ENCODE measurements at regions not wholly inside any gene's neighbourhood (a gene's known extent, or its start where the extent isn't known, plus 50 kb on each side); places are given as distances from the start of the nearest gene placed in this dataset.

DNA sequence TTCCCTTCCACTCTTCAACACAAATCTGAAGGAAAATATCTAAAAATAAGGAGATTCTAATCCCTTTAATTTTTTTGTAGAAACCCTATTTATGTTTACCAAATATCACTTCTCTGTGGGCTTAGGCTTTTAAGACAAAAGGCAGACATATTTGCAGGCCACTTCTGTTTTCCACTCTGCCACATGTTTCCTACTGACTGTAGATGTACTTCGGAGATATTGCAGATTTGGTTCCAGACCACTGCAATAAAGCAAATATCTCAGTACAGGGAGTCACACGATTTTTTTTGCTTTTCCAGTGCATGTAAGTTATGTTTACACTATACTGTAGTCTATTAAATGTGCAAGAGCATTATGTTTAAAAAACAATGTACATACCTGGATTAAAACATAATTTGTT lies 219.0 kb downstream of the SREK1 start:
- TF ChIP-seq, protein P1, sequence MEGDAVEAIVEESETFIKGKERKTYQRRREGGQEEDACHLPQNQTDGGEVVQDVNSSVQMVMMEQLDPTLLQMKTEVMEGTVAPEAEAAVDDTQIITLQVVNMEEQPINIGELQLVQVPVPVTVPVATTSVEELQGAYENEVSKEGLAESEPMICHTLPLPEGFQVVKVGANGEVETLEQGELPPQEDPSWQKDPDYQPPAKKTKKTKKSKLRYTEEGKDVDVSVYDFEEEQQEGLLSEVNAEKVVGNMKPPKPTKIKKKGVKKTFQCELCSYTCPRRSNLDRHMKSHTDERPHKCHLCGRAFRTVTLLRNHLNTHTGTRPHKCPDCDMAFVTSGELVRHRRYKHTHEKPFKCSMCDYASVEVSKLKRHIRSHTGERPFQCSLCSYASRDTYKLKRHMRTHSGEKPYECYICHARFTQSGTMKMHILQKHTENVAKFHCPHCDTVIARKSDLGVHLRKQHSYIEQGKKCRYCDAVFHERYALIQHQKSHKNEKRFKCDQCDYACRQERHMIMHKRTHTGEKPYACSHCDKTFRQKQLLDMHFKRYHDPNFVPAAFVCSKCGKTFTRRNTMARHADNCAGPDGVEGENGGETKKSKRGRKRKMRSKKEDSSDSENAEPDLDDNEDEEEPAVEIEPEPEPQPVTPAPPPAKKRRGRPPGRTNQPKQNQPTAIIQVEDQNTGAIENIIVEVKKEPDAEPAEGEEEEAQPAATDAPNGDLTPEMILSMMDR (conservative IDR thresholded peaks at IDR 0.05; ENCODE audit: low read depth, low read length): no peak
- no peak for TF ChIP-seq EZH2 (IDR thresholded peaks at IDR 0.05; ENCODE audit: borderline replicate concordance, low read depth, low read length, poor library complexity, severe bottlenecking)
